GM08714 (cell line): ENCODE measurements at regions not wholly inside any gene's neighbourhood (a gene's known extent, or its start where the extent isn't known, plus 50 kb on each side); places are given as distances from the start of the nearest gene placed in this dataset.
"Not testable (repeated sequence)": the region's sequence is repeated elsewhere in the genome, so short reads cannot be mapped to it uniquely, and the experiment has no call there.

Experiments used
- H3K4me3 ChIP-seq: fragments of 200-500 bp; sonication (Bioruptor generic); 2 replicates; pipeline ENCODE4 v1.5.1; 2014; ENCODE audit warnings: mild to moderate bottlenecking, low read length, inconsistent platforms
- ZNF274 ChIP-seq: IDR thresholded peaks from 2 replicates; pipeline ENCODE4 v1.6.1; 2012; ENCODE audit warnings: mild to moderate bottlenecking, low read depth, low read length

DNA sequence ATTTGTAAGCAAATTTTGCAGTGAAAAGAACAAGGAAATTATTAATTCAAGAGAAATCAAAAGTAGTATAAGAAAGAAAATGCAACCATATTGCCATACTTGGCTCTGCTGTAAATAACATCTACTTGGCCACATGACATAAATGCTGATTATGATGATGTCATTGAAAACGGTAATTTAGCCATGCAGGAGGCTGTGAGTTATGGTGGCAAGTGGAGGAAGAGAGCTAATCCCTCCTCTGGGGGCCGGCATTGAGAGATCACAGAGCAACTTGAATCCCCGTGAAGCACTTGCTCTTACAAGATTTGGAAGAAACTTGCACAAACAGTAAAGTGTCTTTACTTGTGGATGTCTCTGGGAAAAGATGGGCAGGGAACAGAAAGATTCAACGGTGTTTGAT, 456.6 kb downstream of the PREX1 start:
- H3K4me3 ChIP-seq, result no peak overlapping the region
- no peak for TF ChIP-seq ZNF274

DNA sequence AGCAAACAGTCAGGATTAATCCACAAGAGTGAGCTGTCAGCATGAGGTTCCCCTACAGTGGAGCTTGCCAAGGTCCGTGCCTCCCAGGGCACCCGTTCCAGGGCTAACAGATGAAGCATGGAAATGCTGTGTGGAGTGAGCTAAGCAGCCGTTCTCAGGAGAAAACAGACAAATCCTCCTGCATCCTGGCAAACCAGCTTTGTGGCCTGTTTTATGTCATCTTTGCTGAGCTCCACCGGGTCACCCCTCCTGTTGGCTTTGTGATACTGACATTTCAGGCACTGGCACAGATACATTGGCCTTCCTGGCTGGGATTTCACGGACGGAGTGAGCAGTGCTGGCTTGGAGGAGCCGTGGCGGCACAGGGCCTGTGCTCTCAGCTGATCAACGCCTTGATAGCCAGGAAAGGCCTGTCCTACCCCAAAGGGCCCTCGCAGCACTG, 459.2 kb downstream of the PREX1 start:
- not testable (repeated sequence) for H3K4me3 ChIP-seq

DNA sequence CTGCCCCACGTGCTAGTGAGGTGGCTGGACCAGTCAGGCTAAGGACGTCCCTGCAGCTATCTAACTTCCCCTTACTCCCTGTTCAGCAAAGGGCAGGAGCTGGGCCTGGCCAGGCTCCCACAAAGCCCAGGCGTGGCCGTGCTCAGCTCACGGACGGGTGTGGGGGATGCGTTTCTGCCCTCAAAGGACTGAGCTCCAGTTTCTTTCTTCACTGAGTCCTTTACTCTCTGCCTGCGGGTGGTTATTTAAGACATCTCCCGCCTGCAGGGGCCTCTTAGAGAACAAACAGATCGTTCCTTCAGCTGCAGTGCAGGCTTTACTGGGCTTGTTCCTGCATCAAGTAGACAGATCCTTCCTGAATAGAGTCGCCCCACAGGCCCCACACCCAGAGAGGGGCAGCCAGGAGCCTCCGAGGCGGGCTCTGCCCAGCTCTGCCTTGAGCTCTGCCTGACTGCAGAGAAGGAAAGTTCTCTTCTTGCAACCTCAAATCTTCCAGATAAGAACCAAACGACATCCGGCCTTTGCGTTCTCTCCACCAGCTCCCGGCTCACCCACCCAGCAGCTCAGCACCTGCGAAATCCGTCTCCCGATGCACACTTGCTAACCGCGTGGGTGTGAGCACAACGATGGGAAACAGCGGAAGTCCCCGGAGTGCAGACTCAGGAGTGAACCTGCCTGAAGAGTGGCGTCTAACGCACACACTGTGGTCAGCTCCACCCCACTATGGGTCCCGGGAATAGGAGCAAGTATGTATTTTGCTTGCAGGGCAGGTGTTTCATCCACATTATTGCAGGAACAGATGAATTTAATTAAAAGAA, 460.0 kb downstream of the PREX1 start:
- H3K4me3 ChIP-seq, result not testable (repeated sequence)

DNA sequence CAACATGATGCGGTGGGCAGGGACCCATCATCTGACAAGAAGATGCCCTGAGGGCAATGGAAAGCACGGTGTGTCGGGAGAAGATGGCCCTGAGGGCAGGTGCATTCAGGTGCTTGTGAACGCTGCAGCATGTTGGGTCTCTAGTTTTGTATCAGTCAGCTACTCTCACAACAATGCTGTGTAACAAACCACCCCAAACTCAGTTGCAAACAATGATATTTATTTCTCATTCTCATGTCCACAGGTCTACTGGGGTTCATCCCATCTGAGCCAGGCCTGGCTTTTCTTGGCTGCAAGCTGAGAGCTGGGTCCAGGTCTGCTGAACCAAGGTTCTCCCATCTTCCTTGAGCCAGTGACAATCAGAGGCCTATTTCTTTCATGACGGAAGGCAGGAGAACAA, 461.6 kb downstream of the PREX1 start:
- no peak for TF ChIP-seq ZNF274
- H3K4me3 ChIP-seq, result no peak overlapping the region

DNA sequence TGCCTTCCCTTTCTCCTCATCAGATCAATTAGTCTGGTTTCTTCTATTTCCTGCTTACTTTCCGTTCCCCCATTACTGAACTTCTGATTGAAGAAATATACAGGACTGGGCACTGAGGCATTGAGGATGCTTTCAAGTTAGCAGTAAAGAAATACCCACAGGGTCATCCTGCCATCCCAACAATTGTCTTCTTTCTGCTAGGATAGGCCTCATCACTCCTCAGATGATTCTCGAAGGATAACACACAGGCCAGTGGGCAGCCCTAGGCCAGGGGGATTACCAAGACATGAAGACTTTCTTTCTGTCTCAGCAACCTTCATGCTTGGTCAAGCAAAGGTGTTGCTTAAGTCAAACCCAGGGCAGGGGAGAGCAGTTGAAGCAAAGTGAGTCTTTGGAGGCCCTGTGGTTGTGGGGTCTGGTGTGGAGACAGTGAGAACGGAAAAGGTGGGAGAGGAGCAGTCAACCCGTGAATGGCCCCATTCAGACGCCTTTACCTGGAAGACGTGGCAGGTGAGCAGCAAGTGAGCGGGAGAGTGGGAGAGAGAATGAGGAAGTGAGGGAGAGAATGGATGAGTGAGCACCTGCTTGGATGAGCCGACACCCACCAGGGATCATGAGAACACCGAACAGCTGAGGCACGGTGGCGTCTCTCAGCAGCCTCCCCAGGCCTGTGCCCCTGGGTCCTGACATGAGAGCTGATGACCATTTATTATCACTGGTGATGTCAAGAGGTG, 462.9 kb downstream of the PREX1 start:
- no peak overlapping the region for H3K4me3 ChIP-seq
- TF ChIP-seq ZNF274, result no peak

DNA sequence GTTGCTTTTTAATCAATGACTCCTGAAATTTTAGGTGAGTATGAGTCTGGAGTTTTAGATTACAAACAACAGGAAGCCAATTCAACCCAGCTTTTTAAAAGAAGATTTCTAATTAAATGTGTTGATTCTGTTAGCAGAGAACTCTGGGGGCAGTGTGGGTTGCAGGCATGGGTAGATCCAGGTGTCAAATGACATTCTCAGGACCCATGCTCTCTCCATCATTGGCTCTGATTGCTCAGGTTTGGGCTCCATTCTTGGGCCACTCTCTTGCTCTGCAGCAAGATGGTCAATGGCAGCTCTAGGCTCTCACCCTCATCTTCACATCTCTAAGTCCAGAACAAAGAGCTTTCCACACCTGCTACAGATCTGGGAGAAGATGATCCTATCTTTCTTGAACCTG, 463.7 kb downstream of the PREX1 start:
- H3K4me3 ChIP-seq, result no peak overlapping the region
- TF ChIP-seq ZNF274, result no peak

DNA sequence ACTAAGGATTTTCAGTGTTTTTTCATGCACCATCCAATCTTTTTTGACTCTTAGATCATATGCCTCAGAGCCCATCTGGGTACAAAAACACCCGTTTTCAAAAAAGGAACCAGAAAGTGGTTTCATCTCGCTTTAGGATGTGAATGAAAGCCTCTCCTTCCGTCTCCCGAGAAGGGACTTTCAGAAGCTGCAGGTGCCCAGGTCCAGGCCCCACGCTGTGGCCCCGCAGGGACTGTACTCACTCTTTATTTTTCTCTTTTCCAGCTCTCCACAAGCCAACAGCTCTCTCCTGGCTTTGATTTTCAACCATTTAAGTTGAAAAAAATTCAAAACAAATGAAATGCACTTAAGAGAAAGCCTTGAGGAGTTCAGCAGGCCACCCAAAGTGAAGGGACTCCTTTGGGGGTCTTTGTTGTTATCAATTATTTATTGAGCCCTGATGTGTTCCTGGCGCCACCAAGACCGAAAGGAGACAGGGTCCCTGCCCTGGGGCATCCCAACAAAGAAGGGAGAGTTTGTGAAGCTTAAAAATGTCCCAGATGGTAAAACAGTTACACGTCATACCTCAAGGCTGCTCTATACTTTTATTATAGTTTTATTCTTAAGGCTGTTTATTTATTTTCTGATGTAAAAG, 467.3 kb downstream of the PREX1 start:
- TF ChIP-seq ZNF274, result no peak
- H3K4me3 ChIP-seq, result peak overlapping the region; percentile 43; the same call in 1 of the 2 replicates

DNA sequence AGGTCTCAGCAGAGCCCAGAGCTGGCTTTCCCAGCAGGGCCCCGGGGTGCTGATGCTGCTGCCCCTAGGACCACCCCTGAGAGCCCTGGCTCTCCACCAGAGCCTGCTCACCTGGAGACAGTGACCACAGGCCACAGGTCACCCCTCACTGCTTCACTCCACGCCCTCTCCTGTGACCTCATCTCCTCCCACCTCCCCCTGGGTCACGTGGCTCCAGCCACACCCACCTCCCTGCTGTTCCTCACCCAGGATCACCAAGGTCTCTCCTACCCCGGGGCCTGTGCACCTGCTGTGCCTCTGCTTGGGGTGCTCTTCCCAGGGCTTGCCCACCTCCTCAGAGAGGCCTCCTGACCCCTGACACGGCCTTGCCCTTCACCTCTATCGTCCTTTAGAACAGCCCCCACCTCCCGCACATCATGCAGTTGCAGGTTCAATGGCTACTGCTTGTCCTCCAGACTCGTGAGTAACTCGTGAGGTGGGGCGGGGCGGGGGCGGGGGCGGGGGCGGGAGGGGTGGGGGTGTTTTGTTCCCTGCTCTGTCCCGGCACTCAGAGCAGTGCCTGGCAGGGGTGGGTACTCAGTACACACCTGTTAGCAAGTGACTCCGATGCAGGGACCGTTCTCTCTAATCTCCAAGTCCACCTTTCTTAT, 468.0 kb downstream of the PREX1 start:
- TF ChIP-seq ZNF274, result no peak
- peak overlapping the region; percentile 43; the same call in 1 of the 2 replicates for H3K4me3 ChIP-seq

DNA sequence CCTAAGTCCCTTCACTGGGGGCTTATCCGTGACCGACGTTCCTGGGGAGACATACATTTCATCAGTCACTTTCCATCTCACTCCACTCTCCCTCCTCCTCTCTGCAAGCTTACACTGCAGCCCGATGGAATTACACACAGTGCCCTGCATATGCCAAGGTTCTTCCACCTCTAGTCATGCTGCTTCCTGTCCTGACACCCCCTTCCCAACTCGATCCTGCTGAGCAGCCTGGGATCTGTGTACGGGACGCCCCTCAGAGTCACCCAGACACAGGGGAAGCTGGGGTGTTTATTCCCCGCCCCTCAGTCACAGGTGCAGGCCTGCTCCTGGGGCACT, 468.8 kb downstream of the PREX1 start:
- not testable (repeated sequence) for H3K4me3 ChIP-seq

DNA sequence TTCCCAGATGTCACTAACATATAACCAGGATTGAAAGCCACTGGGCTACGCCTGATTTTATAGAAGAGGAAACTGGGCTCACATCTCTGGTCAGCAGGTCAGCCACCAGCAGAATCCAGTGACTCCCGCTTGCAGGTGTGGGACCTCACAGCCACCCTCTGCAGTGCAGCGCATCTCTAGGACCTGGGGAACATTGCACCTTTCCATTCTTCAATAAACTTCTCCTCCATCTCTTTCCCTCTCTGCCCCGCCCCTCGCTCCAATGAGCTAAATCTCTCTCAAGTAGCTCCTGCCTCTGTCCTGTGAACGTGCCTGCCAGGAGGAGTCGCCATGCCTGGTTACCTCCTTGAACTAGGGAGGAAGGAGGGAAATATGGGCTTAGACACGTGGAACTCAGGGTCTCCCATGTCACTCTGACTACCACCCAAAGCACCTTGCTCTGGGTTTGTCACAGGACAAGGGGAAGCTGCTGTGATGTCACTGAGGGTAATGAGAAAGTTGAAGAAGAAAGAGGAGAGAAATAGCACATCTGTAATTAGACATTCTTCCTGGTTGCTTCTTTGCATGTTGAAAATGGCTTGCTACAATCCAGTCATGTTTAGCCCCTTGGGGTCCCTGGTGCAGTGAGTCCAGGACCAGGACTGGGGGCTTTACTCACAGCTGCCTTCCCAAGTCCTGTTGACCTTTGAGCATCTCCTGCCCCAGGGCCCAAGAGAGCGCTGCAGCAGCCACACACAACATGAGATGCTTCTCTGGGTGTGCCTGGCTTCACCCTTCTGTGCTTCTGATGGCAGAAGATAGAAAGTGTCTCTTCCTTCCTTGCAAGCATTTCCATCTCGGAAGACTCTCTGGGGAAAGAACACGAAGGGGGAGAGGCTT, 469.4 kb downstream of the PREX1 start:
- no peak overlapping the region for H3K4me3 ChIP-seq
- no peak for TF ChIP-seq ZNF274

DNA sequence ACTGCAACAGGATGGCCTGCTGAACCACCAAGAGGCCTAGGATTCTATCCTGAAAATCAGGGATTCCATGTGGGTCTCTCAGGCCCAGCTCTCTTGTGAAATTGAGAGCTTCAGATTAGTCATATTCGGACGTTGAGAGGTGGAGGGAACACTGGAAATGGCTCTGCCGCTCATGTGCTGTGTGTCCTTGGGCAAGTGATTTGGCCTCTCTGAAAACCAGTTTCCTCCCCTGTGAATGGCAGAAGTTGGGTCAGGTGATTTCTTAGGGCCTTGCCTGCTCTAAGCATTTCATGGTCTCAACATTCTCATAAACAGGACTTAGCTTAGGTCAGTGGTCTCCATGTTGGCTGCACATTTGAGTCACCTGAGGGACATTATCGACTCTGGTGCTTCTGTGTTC, 470.1 kb downstream of the PREX1 start:
- TF ChIP-seq ZNF274, result no peak
- H3K4me3 ChIP-seq, result no peak overlapping the region

DNA sequence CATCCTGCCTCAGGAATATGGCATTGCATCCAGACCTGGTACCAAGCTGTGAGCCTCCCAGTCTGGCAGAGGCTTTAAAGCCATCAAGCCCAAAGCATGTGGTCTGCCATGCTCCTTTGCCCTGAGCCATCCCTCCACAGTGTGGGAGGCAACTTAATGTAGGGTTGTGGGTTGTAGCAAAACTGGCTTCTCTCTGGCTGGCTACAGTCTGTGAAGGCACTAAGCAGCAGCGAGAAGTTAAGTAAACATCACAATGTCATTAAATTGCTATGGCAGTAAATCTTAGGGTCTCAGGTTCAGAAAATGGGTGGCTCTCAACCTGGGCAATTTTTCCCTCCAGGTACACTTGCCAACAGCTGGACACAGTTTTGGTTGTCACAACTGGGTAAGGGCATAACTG, 472.9 kb downstream of the PREX1 start:
- H3K4me3 ChIP-seq, result no peak overlapping the region
- TF ChIP-seq ZNF274, result no peak

DNA sequence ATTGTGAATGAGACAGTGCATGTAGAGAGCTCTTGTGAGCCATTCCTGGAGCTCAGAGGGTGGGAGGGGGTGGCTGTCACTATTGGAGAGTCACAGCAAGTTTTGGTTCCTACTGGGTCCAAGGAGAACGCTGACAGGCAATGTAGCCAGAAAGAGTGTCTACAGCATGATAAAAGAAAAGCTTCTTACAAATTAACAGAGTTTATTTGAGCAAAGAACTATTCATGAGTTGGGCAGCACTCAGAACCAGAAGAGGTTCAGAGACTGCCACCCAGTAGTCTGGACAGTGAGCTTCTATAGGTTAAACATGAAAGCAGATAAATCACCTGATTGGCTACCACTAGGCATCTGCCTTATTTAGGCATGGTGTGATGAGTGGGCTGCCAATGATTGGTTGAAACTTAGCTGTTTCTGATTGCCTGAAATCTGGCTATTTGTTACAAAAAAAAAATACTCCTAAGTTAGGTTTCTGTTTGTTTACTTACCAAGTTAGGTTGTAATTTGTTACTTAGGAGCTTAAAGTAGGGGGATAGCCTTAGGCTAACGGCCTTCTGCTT, 473.4 kb downstream of the PREX1 start:
- no peak for TF ChIP-seq ZNF274
- no peak overlapping the region for H3K4me3 ChIP-seq
